Activated gamma-delta T cell treated with anti-CD3 and anti-CD28 coated beads, Interleukin-2, amount 50 U/mL, for 16 hours (primary cell): ENCODE measurements at regions not wholly inside any gene's neighbourhood (a gene's known extent, or its start where the extent isn't known, plus 50 kb on each side); places are given as distances from the start of the nearest gene placed in this dataset.

ENCODE experiments used
- DNase-seq: peaks from one replicate; pipeline ENCODE4 v3.0.0-alpha.2; 2020; ENCODE audit warnings: low read depth

DNA sequence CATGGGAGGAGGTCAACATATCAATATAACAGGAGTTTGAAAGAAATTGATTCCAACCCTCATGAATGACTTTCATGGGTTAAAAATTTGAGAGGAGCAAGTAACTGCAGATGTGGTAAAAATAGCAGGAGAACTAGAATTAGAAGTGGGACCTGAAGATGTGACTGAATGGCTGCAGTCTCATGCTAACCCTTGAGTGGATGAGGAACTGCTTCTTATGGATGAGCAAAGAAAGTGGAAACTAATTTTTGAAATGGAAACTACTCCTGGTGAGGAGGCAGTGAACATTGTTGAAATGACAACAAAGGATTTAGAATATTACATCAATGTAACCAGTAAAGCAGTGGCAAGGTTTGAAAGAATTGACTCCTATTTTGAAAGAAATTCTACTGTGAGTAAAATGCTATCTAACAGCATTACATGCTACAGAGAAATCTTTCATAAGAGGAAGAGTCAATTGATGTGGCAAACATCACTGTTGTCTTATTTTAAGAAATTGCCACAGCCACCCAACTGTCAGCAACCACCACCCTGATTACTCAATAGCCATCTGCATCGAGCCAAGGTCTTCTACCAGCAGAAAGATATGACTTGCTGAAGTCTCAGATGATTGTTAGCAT lies 1683.2 kb downstream of the MAT2B start:
- DNase-seq, result no peak

DNA sequence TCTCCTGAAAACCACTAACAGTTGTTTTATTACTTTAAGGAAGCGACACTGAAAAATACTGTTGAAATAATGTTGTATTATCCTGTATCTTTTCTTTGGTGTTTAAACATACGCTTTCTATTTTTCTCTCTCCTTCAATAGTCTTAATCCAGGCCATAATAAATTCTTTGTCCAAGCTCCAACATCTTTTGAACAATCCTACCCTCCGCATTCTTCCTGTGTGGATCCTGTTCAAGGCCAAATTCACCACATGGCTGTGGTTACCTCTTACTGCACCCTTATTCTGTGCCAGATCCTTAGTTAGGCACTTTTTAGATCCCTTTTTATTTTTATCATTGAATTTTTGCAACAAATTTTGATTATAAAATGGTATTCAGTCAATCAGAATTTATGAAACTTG lies 1691.5 kb downstream of the MAT2B start:
- DNase-seq, result no peak

- DNase-seq, result no peak
Observed at GRCh38 chr5:165201369-165201768, 1696.0 kb downstream of the MAT2B start.

GRCh38 chr5:165201771-165202518 lies 1696.5 kb downstream of the MAT2B start:
- no peak for DNase-seq

GRCh38 chr5:165202519-165202910 lies 1697.1 kb downstream of the MAT2B start:
- DNase-seq, result no peak

- DNase-seq, result no peak
Observed at GRCh38 chr5:165209101-165209727, 1703.8 kb downstream of the MAT2B start.

DNA sequence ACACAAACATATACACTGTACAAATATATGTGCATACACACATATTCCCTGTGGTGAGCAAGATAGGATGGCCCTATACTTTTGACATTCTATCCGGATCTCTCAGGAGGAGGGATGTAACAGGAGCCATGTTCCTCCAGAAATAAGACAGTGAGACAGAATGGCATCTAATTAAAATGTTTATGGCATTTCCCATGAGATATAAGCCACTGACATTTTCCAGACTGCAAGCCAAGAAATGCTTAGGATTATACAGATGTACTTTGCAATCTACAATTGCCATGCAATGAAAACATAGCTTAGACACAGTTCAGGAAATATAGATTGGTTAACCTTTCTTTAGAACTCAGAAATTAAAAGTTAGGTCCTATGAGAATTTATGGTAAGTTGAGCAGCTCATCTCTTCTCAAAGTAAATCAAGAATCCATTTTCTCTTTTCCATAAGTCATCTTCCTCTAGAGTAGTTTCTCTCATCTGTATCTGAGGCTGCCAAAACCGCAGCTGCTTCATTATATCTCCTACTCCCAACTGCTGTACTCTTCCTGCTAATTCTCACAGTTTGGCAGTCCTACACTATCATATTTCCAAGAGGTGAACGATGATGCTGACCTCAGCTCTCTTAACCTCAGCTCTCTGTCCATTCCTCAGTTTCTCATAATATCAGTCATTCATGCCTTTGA lies 1719.1 kb downstream of the MAT2B start:
- DNase-seq, result no peak

DNA sequence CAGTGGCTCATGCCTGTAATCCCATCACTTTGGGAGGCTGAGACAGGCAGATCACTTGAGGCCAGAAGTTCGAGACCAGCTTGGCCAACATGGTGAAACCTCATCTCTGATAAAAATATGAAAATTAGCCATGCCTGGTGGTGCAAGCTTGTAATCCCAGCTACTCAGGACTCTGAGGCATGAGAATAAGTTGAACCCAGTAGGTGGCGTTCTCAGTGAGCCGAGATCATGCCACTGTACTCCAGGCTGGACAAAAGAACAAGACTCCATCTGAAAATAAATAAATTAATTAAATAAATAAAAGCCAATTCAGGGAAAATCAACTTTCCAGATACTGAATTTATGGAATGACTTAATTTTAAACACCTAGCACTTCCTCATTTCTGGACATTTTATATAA lies 1722.1 kb downstream of the MAT2B start:
- no peak for DNase-seq

GRCh38 chr5:165228184-165228583 lies 1722.8 kb downstream of the MAT2B start:
- no peak for DNase-seq

- no peak for DNase-seq
Observed at GRCh38 chr5:165231821-165232508, 1726.5 kb downstream of the MAT2B start.

- no peak for DNase-seq
Observed at GRCh38 chr5:165232509-165233028, 1727.2 kb downstream of the MAT2B start.

GRCh38 chr5:165241811-165242210 lies 1736.4 kb downstream of the MAT2B start:
- no peak for DNase-seq

DNA sequence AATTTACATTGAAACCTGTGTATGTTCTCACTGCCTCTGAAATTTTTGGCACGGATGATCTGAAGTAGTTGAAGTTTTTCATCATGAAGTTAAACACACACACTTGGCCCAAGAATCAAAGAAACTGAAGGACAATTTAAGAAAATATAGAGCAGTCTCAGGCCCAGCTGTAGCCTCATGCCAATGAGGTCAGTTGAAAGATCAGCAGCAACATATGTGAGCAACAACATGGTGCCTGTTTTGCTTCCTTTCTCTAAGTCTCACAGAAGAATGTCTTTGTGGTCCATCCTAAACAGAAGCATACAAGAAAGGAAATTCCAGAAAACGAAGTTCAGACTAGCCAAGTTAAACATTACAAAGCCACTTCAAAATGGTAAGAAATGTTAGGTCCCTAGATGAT lies 1737.2 kb downstream of the MAT2B start:
- no peak for DNase-seq

DNA sequence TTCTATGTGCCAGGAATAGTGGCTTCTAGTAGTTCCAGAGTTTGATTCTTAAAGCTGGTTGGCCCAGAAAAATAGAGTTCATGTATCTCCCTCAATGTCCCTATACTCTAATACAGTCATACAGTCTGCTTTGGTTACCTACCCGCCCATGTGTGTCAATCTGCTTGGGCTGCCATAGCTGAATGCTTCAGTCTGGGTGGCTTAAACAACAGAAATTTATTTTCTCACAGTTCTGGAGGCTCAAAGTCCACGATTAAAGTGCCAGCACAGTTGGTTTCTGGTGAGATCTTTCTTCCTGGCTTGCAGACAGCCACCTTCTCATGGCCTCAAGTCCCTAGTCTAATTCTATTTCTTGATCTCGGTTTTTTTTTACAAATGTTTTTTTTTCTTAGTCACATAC lies 1739.0 kb downstream of the MAT2B start:
- DNase-seq, result no peak

- DNase-seq, result no peak
Observed at GRCh38 chr5:165258197-165258771, 1752.9 kb downstream of the MAT2B start.

DNA sequence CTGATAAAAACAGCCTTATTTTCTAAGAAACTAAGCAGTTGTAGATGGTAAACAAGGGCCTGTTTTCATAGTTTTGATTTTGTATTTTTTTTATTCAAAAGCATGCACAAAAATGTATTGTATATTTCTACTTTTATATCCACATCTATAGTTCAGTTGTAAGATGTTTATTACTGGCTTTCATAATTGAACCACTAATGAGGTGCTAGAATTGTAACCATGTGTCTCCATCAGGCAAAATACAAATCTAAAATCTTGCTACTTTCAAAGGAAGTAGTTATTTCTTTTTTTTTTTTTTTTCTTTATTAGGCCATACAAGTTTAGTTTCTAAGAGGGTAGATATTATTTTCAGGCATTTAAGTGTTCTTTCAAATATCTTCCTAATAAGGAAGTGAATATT lies 1755.0 kb downstream of the MAT2B start:
- no peak for DNase-seq

DNA sequence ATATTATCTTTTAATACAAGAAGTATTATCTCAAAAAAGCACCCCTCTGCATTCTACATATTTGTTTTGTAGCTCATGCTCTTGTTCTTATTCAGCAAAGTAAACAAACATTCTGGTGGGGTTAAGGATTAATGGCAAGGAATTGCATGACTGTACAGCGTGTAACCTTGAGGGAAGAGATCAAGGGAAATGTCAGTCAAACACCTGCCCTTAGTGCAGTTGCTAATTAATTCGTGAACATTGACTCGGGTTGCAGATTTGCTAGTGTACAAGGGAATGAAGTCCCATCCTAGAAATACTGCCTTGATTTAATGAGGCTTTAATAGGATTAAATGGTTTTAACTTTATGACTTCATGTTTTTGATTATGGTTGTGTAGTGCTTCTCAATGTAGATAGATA lies 1758.1 kb downstream of the MAT2B start:
- DNase-seq, result no peak

- no peak for DNase-seq
Observed at GRCh38 chr5:165266939-165267338, 1761.5 kb downstream of the MAT2B start.

DNA sequence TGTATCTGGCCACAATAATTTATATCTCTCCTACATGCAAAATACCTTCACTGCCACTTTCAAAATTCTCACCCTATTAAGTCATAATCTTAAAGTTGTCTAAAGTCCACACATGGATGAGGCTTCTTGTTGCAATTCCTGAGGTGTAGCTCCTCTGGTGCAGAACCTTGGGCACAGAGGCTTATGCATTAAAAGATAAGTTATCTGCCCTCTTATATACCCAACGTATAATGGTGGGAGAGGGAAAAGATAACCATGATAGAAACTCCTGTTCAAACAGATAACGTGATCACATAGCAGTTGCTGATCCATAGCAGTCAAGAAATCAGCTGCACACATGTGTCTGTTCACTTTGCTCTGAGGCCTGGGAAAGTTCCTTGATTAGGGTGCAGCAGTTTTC lies 1767.0 kb downstream of the MAT2B start:
- no peak for DNase-seq

DNA sequence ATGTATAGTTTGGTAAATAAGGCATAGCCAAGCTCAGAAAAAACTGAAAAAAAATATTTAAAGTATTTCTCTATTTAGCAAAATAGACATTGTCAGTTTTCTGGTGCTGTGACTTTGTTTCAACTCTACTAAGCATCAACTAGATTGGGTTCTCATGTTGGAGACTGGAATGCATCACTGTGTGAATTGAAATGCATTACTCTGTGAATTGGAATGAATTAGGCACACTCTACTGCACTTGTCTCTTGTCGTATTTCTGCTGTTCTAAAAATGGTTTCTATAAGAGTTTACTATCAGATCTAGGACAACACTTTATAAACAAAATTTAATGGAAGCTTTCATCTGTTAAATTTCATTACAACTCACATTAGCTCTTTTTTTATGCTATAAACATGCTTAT lies 1772.2 kb downstream of the MAT2B start:
- no peak for DNase-seq

DNA sequence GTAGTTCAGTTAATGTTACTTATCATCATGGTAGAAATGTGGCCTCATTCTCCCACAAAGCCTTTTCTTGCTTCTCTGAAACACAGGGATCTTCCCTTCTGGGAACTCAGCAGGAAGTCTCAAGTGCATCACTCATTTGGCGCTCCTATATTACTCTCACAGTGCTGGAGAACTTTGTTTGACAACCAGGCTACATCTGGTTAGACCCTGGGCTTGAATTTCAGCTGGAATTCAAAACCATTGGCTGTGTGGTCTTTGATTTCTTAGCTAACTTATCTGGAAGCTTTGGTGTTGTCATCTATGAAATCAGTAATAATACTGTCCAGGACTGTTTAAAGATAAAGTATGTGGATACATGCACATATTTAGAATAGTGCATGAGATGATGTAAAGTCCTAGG lies 1777.1 kb downstream of the MAT2B start:
- no peak for DNase-seq

GRCh38 chr5:165286692-165287091 lies 1781.3 kb downstream of the MAT2B start:
- DNase-seq, result no peak
